Left lung (tissue), 4 donors: ENCODE measurements at regions not wholly inside any gene's neighbourhood (a gene's known extent, or its start where the extent isn't known, plus 50 kb on each side); places are given as distances from the start of the nearest gene placed in this dataset.

Source experiments
- ATAC-seq: fragments of 200-7000 bp; cut with Tn5 transposase; one replicate; pipeline ENCODE4 v1.9.1; 2020; ENCODE audit warnings: moderate library complexity
- DNase-seq, 4 donors: peaks; one replicate each; pipeline ENCODE4 v3.0.0-alpha.2; 2013 to 2020
- H3K27ac ChIP-seq, 2 donors: fragments of 200-600 bp; sonication (generic) in 1 of 2; one replicate each; pipeline versions ENCODE4 v1.5.0 to v1.8.0; 2020 to 2021
- H3K27me3 ChIP-seq, 2 donors: fragments of 200-600 bp; sonication (generic) in 1 of 2; one replicate each; pipeline versions ENCODE4 v1.5.0 to v1.8.0; 2020 to 2021
- H3K36me3 ChIP-seq, 2 donors: fragments of 200-600 bp; sonication (generic) in 1 of 2; one replicate each; pipeline versions ENCODE4 v1.5.0 to v1.8.0; 2020 to 2021
- H3K4me1 ChIP-seq, 2 donors: fragments of 200-600 bp; one replicate each; pipeline ENCODE4 v1.8.0; 2021
- H3K4me3 ChIP-seq, 2 donors: fragments of 200-600 bp; sonication (generic) in 1 of 2; one replicate each; pipeline versions ENCODE4 v1.5.0 to v1.8.0; 2020 to 2021; ENCODE audit warnings: mild to moderate bottlenecking in 1 of 2
- H3K9me3 ChIP-seq, 2 donors: fragments of 200-600 bp; sonication (generic) in 1 of 2; one replicate each; pipeline versions ENCODE4 v1.5.0 to v1.8.0; 2020 to 2021
- CTCF ChIP-seq, 2 donors: fragments of 200-600 bp; sonication (generic) in 1 of 2; IDR thresholded peaks; one replicate each; pipeline versions ENCODE4 v1.5.0 to v1.8.0; 2021; ENCODE audit warnings: antibody characterized with exemption in 2 of 2
- intact Hi-C, 2 donors: fragments of 100-400 bp; cut with DNase I; formaldehyde crosslinking; loops; one replicate each; pipeline versions ENCODE4 v1.11.2 to v1.14.2; 2022
- donor health status: DM: no; HTN: yes; CAD: no.
- donor health status: DM: no; HTN: no; CAD: no.

- intact Hi-C loops = no loop called here
- no peak for DNase-seq
- peaks cover 0 to 8% of the 10 kb centered on the region in 2 donors for H3K27me3 ChIP-seq
- H3K9me3 ChIP-seq = no peaks in the 10 kb centered on the region
- no peak overlapping the region for H3K4me3 ChIP-seq
- no peak overlapping the region for H3K27ac ChIP-seq
- TF ChIP-seq CTCF (IDR thresholded peaks at IDR 0.05) = no peak
- ATAC-seq = no peak
- no peaks in the 10 kb centered on the region for H3K4me1 ChIP-seq
- no peaks in the 10 kb centered on the region for H3K36me3 ChIP-seq
These were observed 1230.3 kb downstream of the RPA4 start for GRCh38 chrX:98114021-98114420.

- no peaks in the 10 kb centered on the region for H3K4me1 ChIP-seq
- H3K9me3 ChIP-seq = no peaks in the 10 kb centered on the region
- H3K4me3 ChIP-seq = no peak overlapping the region
- DNase-seq (no peak), ATAC-seq (no peak)
- no peaks in the 10 kb centered on the region for H3K27me3 ChIP-seq
- no peak overlapping the region for H3K27ac ChIP-seq
- intact Hi-C loops = no loop called here
- no peak for TF ChIP-seq CTCF (IDR thresholded peaks at IDR 0.05)
- no peaks in the 10 kb centered on the region for H3K36me3 ChIP-seq
These were observed 1257.8 kb downstream of the RPA4 start for GRCh38 chrX:98141466-98141865.

DNA sequence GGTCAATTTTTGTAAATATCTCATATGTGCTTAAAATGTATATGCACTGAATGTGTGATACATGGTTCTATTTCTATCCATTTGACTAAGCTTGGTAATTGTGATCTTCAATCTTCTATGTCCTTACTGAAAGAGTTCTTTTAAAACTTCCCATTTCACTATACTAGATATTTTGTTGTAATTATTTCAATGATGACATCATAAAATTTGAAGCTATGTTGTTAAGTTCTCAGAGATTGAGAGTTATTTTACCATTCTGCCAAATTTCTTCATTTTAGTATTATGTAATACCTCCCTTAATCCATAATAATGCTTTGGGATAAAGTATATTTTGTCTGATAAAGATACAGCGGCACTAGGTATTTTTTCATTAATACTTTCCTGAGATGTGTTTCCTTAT lies 1307.3 kb downstream of the RPA4 start:
- DNase-seq = no peak
- intact Hi-C loops = no loop called here
- no peak overlapping the region for H3K4me3 ChIP-seq
- ATAC-seq = no peak
- H3K9me3 ChIP-seq = no peaks in the 10 kb centered on the region
- H3K36me3 ChIP-seq = no peaks in the 10 kb centered on the region
- no peak for TF ChIP-seq CTCF (IDR thresholded peaks at IDR 0.05)
- H3K27me3 ChIP-seq = no peaks in the 10 kb centered on the region
- H3K27ac ChIP-seq = no peak overlapping the region
- H3K4me1 ChIP-seq = no peaks in the 10 kb centered on the region

DNA sequence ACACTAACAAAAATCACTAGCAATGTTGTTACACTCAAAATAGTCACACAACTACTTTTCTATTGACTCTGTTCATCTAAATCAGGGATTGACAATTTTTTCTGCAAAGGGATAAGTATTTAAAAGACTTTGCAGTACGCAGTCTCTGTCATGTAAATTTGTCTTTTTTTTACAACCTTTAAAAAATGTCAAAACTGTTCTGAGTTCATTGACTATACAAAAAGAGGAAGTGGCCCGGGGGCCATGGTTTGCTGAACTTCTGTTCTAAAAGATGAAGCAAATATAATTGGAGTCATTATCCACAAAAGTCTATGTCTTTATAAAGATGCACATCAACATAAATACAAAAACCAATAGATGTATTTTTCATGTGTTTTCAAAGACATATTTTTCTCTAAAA lies 1310.3 kb downstream of the RPA4 start:
- no peak for TF ChIP-seq CTCF (IDR thresholded peaks at IDR 0.05)
- no peak for DNase-seq
- H3K27ac ChIP-seq = no peak overlapping the region
- no peak for ATAC-seq
- H3K27me3 ChIP-seq = no peaks in the 10 kb centered on the region
- H3K4me3 ChIP-seq = no peak overlapping the region
- H3K9me3 ChIP-seq = no peaks in the 10 kb centered on the region
- H3K4me1 ChIP-seq = no peaks in the 10 kb centered on the region
- intact Hi-C loops = no loop called here
- H3K36me3 ChIP-seq = no peaks in the 10 kb centered on the region

DNA sequence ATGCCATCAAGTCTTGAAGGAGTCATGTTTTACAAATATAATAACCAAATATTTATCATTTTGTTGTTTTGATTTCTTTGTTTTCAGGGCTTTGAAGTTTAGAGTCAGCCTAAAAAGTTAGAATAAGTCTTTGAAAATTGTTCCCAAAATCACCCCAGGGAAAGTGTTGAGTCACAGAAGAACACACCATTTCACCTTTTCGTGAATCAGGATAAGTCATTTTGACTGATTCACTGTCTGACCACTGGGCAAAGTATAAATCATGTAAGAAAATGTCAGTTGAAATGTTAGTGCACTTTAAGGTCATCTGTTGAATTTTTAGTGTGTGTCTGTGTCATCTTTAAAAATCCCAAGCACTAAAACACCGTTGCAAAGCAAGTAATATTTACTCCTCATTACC lies 1320.1 kb downstream of the RPA4 start:
- Histone ChIP-seq H3K36me3 (no peaks in the 10 kb centered on the region), H3K27ac (no peak overlapping the region), H3K4me1 (no peaks in the 10 kb centered on the region), H3K9me3 (no peaks in the 10 kb centered on the region), H3K4me3 (no peak overlapping the region), H3K27me3 (no peaks in the 10 kb centered on the region)
- TF ChIP-seq CTCF (IDR thresholded peaks at IDR 0.05) = no peak
- intact Hi-C loops = no loop called here
- no peak for ATAC-seq
- DNase-seq = no peak
